GM12875 (cell line): ENCODE measurements at regions not wholly inside any gene's neighbourhood (a gene's known extent, or its start where the extent isn't known, plus 50 kb on each side); places are given as distances from the start of the nearest gene placed in this dataset.

Experiments
- H3K4me3 ChIP-seq: one replicate; pipeline ENCODE4 v1.5.1; 2011; ENCODE audit warnings: low read depth, low read length, control low read depth
- TF ChIP-seq, protein P1 (sequence below): IDR thresholded peaks from 2 replicates; pipeline ENCODE4 v1.5.1; 2011; ENCODE audit warnings: low read depth, mild to moderate bottlenecking, control low read depth, inconsistent platforms, low read length, moderate library complexity, borderline replicate concordance; ENCODE audit not compliant: insufficient read depth

DNA sequence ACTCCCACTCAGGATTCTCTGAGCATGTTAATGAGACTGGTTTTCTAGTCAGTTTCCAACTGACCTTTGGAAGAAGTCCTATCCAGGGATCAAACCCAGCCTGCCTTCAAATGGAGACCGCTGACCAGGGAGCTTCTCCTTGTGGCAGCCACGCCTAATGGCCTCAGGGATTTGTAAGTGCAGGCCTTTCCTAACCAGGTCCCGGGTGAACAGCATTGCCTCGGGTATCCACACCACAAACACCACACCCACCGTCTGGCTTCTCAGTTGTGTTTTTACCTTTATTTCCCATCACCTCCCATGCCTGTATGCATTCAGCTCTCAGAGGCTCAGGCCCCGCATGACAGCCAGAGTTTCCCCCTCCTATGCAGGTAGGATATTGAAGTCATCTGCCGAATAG lies 406.3 kb upstream of the HS6ST1 start:
- TF ChIP-seq, protein P1, sequence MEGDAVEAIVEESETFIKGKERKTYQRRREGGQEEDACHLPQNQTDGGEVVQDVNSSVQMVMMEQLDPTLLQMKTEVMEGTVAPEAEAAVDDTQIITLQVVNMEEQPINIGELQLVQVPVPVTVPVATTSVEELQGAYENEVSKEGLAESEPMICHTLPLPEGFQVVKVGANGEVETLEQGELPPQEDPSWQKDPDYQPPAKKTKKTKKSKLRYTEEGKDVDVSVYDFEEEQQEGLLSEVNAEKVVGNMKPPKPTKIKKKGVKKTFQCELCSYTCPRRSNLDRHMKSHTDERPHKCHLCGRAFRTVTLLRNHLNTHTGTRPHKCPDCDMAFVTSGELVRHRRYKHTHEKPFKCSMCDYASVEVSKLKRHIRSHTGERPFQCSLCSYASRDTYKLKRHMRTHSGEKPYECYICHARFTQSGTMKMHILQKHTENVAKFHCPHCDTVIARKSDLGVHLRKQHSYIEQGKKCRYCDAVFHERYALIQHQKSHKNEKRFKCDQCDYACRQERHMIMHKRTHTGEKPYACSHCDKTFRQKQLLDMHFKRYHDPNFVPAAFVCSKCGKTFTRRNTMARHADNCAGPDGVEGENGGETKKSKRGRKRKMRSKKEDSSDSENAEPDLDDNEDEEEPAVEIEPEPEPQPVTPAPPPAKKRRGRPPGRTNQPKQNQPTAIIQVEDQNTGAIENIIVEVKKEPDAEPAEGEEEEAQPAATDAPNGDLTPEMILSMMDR: no peak
- no peak overlapping the region for H3K4me3 ChIP-seq

DNA sequence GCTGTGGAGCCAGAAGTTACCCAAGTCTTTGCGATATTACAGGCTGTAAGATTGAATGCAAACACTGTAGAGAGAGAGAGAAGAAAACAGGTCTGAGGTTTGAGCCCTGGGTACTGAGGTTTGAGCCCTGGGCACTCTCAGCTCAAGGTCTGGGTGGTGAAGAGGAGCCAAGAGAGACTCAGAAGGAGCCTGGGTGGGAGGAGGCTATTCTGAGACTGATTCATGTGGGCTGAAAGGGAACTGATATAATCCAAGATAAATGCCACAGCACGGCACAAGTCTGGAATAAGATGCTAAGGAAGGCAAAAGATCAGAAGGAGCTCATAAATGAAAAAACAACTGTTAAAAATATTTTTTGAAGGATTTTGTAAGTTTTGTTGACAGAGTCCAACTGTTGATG lies 407.6 kb upstream of the HS6ST1 start:
- H3K4me3 ChIP-seq: no peak overlapping the region
- TF ChIP-seq, protein P1: no peak

DNA sequence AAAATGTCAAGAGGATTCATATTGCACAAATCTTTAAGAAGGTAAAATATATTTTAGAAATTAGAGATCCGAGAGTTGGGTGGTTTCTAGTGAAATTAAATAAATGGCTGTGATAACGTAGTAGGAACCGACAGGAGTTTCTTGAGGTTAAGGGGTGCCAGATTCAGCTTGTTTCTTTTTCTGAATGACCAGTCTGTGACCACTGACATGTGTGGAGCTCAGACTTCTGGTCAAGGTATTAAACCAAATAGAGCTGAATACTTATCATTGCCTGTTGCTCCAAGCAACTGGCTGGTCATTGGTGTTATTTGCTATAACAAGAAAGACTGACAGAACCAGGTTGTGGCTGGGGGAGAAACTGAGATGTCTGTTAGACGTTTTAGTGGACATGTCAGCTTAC lies 408.2 kb upstream of the HS6ST1 start:
- H3K4me3 ChIP-seq: no peak overlapping the region
- TF ChIP-seq, protein P1: no peak

DNA sequence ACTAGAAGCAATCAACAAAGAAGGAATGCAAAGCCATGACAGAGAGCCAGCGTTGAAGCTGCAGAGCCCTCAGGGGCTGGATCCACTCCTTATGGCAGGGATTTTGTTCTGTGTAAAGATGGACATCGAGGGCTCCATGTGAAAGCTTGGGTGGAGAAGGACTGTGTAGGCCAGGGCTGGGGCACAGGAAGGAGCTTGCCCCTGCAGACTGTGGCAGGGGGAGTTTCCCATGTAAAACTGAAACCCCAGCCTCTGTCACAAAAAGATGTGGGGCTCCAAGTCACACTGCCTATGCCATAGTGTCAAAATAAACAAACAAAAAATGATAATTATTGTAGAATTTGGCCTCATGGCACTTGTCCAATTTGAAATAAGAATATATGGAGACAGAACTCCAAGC lies 408.7 kb upstream of the HS6ST1 start:
- TF ChIP-seq, protein P1: no peak
- no peak overlapping the region for H3K4me3 ChIP-seq

DNA sequence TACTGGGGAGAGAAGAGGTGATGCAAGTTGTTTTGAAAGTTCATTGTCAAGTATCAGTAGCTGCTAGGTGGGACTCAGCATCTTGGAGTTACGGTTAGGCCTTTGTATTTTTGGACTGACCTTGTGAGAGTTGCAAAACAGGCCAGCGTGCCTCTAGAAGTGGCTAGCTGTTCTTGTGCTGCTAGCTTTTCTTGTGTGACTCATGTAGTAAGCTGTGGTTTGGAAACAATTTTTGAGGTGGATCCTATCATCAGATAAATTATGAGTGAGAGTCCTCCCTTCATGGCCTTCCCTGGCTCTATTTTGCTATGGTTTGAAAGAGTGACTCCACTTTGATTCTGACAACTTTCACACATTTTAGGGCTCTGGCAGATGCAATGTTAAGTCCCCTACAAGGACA lies 409.2 kb upstream of the HS6ST1 start:
- H3K4me3 ChIP-seq: no peak overlapping the region
- TF ChIP-seq, protein P1: no peak

DNA sequence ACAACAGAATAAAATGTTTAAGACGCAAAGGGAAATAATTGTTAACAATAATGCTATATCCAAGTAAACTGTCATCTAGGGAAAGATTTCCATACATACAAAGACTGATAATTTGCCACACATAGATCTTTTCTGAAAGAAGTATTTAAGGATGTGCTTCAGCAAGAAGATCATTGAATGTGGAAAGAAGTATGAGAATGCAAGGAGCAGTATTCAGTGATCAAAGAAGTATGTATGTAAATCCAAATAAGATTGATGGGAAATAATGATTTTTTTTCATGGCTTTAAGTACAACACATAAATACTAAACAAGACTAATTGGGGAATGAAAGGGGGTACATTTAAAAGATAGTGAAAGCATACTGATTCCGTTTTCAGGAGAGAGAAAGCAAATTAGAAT lies 410.4 kb upstream of the HS6ST1 start:
- H3K4me3 ChIP-seq: no peak overlapping the region
- TF ChIP-seq, protein P1: no peak

DNA sequence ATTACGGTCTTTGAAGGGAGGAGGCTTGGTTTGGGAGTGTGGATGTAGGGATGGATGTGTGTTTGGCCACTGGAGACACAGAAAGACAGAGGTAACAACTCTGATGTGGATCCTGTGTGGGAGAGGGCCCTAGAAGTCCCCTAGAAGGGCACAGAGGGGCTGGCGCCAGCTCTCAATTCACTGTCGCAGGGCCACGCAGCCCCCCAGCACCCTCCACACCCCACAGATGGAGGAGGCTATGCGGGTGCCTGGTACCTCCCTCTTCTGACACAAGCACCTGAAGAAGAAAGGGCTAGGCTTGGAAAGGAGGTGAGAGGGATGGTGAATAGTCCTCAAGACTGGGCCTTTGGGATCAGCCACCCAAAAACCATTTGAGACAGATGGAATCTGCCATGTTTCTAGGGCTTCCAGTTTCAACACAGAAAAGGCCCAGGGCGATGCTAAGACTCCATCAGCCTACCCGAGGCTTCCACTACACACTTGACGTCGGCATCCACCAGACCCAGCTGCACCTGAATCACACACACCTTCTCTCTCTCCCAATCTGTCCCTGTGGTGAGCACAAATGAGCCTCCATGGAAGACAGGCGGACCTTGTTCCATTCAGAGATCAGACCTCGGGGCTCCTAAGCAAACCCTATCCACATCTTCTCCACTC lies 413.5 kb upstream of the HS6ST1 start:
- H3K4me3 ChIP-seq: no peak overlapping the region
- TF ChIP-seq, protein P1: no peak
